NCI-H510A (cell line): ENCODE measurements at regions not wholly inside any gene's neighbourhood (a gene's known extent, or its start where the extent isn't known, plus 50 kb on each side); places are given as distances from the start of the nearest gene placed in this dataset.

Experiments used
- DNase-seq: peaks from one replicate; lab custom pipeline; 2025; lab: John Stamatoyannopoulos, UW

DNA sequence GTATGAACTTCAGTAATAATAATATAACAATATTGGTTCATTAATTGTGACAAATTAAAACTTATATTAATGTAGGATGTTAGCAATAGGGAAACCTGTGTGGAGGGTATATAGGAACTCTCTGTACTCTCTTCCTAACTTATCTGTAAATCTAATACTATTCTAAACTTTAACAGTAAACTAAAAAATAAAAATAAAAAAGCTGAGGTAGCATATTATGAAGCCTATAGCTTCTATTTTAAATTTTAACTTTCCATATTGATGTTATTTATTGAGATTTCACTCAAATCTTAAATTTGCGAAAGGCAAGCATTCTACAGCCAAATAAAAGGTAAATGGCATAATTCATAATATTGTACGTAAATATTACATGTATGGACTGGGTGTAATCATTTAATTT lies 326.4 kb downstream of the MEI4 start:
- no peak for DNase-seq

DNA sequence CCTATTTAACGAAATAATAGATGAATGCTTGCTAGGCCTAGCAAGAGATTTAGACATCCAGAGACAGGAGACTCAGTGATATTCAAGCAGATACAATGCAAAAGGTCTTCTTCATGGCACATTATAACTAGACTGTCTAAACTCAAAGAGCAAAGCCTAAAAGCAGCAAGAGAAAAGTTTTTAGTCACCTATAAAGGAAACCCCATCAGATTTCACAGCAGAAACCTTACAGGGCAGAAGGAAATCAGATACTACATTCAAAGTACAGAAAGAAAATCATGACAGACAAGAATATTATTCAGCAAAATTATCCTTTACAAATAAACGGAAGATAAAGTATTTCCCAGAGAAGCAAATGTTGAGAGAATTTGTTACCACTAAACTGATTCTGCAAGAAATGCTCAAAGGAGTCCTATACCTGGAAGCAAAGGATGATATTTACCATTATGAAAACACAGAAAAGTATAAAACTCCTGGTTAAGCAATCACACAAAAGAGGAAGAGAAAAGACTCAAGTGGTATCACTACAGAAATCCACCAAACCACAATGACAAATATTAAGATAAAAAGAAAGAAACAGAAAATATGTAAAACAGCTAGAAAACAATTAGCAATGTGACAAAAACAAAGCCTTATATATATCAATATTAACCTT lies 333.7 kb downstream of the MEI4 start:
- DNase-seq = no peak

DNA sequence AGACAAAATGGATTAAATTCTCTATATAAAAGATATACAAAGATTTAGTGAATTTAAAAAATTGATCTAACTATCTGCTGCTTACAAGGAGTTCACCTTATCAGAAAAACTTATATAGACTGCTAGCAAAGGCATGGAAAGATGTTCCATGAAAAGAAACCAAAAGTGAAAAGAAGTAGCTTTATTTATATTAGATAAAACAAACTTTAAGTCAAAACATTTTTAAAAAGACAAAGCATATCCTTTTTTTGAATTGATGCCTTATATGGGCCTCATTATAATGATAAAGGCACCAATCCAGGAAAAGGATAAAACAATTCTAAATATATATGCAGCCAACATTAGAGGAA lies 334.2 kb downstream of the MEI4 start:
- no peak for DNase-seq

DNA sequence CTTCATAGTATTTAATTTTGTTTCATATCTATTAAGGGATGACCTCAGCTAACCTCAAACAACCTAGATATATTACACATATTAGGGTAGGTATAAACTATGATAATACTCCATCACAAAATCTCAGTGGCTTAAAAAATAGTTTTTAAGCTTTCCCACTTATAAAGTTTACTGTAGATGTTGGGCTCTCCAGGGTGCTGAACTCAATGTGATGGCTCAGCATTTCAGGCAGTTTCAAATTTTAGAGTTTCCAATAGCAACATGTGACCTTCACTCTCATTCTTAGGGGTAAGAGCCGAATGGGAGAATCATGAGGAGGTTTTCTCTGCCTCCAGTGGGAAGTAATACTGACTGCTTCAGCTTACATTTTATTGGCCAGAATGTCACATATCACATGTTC lies 357.3 kb downstream of the MEI4 start:
- DNase-seq = no peak

DNA sequence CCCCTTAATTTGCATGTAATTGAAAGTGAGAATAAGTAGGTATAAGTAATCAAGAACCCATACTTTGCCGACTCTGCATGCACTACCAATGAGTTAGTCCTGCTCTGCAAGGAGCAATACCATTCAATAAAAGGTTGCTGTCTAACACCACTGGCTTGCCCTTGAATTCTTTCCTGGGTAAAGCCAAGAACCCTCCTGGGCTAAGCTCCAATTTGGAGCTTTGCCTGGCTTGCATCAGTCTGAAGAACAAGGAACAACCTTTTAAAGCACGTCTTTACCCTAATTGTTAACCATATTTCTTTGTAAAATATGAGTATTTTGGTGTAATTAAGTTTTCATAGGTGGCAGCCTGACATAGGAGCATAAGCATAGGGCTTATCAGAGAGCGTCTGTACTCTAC lies 367.7 kb downstream of the MEI4 start:
- no peak for DNase-seq

DNA sequence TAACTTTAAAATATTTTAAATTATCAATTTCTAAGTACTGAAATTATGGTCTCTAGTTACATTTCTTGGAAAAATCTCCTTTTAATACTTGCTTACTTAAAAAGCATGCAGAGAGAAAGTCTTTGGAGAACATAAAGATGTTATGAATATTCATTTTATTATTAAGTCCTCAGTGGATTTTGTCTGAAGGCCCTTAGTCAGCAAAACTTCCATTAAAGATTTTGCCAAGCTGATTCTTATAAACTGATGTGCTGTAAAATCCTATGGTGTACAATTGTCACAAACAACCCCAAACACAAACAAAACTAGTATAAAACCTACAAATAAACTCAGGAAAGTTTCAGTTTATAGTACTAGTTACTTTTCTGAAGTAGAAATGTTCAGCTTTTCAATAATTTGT lies 372.7 kb downstream of the MEI4 start:
- no peak for DNase-seq

DNA sequence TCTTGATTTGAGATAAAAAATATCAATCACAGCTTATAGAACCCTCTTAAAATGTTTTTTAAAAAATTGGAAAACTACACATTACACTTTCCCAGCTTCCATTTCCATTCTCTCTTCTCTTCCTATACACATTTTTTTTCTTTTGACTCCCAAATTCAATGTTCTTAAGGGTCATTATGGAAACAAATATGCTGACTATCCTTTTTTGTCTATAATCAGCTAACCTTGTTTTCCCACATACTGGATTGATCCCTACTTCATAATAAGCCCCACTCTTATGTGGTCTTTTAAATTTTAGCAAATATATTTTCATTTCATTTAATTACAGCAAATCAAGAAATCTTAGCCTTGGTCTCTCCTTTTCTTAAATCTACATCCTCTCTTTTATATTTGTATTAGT lies 378.4 kb downstream of the MEI4 start:
- no peak for DNase-seq

DNA sequence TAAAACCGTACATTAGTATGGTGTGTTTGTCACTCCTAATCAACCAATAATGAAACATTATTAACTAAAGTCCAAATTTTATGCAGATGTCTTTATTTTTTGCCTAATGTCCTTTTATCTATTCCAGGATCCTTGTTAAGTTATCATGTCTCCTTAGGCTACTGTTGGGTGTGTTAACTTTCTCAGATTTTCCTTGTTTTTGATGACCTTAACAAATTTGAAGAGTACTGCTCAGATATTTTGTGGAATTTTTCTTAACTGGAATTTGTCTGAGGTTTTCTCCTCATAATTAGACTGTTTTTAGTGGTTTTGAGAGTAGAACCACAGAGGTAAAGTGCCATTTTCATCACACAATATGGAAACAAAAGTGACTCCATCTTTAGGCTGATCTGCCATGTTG lies 406.3 kb downstream of the MEI4 start:
- DNase-seq = no peak

DNA sequence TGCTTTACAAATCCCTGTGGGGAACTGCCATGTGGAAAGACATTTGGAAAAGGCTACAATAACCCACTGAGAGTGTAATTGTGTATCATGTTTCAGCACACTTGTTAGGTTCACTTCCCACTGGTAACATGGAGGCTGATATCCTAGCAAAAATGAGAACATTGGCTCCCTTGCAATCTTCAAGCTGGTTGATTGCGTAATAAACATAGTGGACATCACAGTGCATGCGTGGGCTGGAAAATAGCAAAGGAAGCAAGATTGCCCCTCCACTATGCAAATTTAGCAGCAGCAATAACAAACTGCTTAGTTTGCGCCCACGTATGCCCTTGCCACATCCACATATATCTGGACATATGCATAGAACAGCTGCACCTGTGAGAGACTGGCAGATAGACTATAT lies 410.2 kb downstream of the MEI4 start:
- DNase-seq = no peak

DNA sequence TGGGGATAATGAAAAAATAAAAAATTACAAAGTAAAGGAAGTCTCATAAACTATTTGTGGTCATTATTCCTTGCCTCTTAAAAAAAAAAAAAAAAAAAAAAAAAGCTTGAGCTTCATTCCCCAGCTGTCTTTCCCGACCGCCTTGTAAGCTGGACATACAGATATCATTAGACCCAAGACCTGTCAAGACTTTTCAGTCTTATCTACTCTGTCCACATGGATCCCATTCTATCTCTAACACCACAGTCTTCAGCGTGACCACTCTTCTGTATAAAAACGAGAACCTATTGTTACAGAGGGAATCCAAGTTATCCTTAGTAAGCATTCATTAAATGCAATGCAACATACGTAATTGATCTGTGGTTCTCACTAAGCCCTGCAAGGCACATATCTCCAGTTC lies 423.5 kb downstream of the MEI4 start:
- no peak for DNase-seq

DNA sequence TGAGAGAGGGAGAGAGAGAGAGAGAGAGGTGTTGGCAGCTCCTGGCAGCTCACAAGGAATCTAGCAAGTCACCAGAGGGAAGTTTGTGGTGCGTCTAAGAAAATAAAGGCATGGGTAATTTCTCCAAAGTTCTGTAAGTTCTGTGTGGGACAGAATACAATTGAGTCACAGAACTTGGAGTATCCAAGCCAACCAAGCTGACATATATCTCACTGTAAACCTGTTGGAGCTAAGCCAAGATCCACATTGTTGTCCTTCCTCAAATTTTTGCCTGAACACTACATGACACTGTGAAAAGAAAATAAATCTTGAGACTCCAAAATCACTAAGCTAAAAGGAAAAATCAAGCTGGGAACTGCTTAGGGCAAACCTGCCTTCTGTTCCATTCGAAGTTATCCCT lies 436.7 kb downstream of the MEI4 start:
- no peak for DNase-seq

DNA sequence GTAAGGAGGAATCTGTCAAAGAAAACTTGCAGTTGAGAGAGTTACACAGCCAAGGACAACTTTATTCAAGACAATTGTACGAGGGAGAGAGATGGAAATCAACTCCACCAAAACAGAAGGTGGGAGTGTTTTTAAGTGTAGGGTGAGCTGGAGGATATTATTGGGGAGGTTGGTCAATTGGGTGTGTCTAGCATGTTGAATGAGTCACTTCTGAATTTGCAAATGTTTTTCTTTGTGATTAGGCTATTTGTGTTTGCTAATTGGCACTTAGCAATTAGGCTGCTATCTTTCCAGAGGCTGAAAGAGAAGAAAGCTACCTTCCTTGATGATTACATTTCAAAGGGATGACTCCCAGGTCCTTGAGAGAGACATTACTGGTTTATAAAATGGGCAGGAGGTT lies 441.1 kb downstream of the MEI4 start:
- DNase-seq = no peak

DNA sequence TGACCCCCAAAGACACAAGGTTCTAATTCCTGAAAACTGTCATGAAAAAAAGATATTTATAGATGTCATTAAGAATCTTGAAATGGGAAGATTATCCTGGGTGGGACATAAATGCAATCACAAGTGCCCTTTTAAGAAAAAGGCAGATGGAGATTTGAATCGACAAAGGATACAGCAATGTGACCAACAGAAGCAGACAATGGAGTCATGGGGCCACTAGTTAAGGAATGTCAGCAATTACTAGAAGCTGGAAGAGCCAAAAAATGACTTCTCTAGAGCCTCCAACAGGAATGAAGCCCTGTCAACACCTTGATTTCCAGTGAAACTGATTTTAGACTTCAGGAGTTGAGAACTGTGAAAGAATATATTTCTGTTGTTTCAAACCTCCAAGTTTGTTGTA lies 448.5 kb downstream of the MEI4 start:
- no peak for DNase-seq

DNA sequence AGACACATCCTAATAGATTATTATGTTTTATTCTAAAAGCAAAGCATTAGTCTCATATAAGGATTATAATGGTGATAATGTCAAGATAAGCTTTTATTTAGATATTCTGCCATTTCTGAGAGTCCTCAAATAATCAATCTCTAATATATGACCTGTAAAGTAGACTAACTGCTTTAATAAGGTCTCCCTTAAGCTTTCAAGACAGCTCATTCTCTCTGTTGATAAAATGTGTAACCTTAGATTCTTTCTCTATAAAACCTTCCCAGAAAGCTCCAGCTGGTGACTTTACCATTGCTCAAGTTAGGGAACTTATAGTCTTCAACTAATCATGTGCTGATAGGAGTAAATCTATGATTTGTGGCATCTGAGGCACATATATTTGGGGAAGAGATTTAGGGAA lies 457.8 kb downstream of the MEI4 start:
- no peak for DNase-seq

DNA sequence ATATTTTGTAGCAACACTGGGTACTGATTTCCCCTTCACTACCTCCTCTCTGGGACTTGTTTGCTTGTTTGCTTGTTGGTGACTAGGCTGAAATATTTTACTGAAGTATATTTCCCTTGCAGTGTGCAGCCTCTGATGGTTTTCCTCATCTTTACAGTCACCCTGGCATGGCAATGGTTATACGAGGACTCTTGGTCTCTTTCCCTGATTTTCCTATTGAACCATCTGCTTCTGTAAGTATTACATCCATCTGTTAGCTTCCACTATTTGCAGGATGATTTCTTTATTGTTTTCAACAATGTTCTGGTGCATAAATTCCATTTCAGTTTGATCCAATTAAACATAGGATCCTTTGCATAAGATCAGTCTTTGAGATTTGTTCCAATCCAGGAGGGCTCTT lies 465.1 kb downstream of the MEI4 start:
- DNase-seq = no peak

DNA sequence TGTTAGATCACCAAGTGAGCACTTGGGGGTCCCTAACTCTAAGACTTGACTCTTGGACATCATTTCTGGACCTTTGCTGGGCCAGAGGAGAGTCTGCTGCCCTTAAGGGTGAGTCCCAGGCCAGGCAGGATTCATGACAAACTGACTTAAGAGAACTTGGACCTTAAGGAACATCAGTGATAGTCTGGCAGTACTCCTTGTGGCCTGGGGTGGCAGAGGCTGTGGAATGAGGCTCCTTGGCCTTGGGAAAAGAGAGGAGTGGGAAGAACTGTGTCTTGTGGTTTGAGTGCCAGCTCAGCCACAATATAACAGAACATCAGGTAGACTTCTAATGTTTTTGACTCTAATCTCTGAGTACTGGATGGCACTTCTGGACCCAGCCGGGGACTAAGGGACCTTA lies 478.7 kb downstream of the MEI4 start:
- no peak for DNase-seq

DNA sequence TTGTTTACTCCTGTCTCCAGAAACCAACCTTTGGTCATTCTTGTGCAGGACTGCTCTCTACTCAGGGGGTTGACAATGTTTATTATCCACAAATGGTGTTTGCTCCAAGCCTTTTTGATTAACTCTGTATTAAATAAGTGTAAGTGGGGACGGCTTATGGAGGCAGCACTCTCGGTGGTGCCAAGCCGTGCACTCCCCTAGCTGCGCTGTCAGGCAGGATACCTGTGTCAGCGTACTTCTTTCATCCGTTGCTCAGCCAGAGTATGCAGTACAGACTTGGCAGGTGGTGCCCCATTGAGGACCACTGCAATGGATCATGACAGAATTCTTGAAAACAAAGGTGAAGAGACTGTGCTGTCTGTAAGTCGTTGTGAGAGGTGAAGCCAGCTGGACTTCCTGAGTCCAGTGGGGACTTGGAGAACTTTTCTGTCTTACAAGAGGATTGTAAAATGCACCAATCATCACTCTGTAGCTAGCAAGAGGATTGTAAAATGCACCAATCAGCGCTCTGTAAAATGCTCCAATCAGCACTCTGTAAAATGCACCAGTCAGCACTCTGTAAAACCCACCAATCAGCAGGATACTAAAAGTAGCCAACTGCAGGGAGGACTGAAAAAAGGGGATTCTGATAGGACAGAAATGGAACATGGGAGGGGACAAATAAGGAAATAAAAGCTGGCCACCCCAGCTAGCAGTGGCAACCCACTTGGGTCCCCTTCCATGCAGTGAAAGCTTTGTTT lies 480.0 kb downstream of the MEI4 start:
- DNase-seq = no peak

DNA sequence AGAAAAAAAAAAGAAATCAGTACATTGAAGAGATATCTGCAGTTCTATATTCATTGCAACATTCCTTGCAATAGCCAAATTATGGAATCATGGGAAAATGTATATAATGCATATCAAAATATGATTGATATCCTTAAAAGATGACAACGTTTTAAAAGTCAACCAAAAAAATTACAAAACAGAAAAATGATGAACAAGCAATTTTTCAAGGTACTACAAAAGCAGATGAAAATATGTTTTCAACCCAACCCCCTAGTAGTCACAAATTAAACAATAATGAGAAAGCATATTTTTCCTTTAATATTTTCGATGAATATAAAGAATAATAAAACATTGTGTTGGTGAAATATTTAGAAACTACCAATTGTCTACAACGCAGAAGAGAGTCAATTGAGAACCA lies 497.6 kb downstream of the MEI4 start:
- DNase-seq = no peak

DNA sequence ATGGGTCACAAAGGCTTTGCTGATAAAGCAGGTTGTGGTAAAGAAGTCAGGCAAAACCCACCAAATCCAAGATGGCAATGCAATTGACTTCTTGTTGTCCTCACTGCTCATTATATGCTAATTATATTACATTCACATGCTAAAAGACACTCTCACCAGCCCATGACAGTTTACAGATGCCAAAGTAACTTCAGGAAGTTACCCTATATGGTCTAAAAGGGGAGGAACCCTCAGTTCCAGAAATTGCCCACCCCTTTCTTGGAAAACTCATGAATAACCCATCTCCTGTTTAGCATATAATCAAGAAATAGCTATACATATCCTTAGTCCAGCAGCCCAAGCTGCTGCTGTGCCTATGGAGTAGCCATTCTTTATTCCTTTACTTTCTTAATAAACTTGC lies 501.1 kb downstream of the MEI4 start:
- DNase-seq = no peak

DNA sequence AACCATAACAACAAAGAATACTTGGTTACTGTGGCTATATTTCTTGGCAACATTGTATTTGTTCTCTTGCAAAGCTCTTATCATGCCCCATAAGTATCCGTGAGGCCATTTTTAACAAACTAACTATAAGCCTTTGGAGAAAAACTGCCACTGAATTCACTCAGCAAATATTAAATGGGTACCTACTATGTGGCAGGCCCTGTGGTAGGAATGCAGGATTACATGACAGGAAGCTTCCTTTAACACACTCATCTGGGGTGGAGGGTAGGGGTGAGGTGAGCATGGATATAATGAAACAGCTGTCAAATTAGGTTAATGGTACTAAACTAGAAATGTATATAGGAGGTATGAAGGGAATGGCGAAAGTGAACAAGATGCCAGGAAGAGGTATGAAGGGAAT lies 504.8 kb downstream of the MEI4 start:
- no peak for DNase-seq

DNA sequence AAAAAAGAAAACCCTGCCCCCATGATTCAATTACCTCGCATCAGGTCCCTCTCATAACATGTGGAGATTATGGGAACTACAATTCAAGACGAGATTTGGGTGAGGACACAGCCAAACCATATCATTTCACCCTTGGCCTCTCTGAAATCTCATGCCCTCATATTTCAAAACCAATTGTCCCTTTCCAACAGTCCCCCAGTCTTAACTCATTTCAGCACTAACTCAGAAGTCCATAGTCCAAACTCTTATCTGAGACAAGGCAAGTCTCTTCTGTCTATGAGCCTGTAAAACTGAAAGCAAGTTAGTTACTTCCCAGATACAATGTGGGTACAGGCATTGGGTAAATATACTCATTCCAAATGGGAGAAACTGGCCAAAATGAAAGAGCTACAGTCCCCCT lies 536.1 kb downstream of the MEI4 start:
- no peak for DNase-seq

DNA sequence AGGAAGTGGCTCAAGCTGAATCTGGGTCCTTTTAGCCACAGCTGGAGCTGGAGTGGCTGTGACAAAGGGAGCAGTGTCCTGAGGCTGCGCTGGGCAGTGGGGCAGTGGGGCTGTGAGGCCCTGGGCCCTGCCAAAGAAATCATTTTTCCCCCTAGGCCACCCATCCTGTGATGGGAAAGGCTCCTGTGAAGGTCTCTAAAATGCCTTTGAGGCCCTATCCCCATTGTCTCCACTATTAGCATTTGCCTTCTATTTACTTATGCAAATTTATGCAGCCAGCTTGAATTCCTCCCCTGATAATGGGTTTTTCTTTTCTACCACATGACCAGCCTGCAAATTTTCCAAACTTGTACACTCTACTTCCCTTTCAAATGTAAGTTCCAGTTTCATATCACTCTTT lies 539.2 kb downstream of the MEI4 start:
- no peak for DNase-seq

DNA sequence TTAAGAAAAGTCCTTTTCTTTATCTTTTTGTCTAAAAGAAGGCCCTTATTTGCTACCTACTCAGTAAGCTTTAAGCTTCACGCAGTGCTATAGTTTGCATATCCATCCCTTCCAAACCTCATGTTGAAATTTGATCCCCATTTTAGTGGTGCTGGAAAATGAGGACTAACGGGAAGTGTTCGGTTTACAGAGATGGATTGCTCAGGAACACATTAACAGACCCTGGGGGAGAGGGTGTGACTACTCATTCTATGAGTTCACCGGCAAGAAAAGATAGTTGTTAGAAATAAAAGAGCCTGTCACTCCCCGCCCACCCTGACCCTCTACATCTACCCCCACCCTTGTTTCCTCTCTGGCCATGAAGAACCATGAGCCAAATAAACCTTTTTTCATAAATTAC lies 546.2 kb downstream of the MEI4 start:
- DNase-seq = no peak

DNA sequence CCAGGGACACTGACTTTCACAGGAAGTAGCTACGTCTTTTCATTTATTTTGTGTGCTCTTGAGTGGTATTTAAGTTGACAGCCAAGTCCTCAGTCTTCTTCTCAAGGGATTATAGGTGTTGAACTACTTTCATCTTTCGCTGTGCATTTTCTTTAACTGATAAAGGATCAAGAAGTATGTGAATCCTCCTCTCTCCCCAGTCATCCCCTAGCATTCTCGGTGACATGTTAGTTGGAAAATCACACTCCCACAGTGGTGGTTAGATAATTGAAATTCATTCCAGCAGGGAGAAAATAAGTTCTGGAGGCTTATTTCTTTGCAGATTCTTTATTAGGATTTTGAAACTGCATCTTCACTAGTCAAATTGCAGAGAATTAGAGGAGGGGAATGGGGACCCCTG lies 569.4 kb downstream of the MEI4 start:
- no peak for DNase-seq
